ENCODE measurements at regions not wholly inside any gene's neighbourhood (a gene's known extent, or its start where the extent isn't known, plus 50 kb on each side); places are given as distances from the start of the nearest gene placed in this dataset.

DNA sequence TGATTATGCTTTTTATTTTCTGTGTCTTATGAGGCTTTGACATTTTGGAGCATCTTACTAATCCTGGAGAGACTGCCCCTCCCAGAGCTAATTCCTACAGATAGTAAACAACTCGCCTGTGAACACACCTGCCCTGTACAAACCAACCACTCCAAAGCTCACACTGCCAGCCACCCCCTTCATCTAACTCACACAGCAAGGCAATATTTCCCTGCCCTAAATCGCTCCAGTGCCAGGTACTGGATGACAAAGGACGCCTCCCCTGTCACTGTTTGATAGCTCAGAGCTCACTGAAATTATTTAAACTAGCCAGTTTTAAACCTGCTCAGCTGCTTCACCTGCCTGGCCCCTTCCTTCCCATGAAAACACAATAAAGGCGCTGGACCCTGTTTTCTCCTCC is 535.1 kb upstream of the CELF2 start:
- no peak for TF ChIP-seq EZH2 (IDR thresholded peaks at IDR 0.05; ENCODE audit: insufficient read depth, low read length)
- TF ChIP-seq, protein P1, sequence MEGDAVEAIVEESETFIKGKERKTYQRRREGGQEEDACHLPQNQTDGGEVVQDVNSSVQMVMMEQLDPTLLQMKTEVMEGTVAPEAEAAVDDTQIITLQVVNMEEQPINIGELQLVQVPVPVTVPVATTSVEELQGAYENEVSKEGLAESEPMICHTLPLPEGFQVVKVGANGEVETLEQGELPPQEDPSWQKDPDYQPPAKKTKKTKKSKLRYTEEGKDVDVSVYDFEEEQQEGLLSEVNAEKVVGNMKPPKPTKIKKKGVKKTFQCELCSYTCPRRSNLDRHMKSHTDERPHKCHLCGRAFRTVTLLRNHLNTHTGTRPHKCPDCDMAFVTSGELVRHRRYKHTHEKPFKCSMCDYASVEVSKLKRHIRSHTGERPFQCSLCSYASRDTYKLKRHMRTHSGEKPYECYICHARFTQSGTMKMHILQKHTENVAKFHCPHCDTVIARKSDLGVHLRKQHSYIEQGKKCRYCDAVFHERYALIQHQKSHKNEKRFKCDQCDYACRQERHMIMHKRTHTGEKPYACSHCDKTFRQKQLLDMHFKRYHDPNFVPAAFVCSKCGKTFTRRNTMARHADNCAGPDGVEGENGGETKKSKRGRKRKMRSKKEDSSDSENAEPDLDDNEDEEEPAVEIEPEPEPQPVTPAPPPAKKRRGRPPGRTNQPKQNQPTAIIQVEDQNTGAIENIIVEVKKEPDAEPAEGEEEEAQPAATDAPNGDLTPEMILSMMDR (IDR thresholded peaks at IDR 0.05; ENCODE audit: insufficient read depth, low read depth, low read length), result no peak
